Sigmoid colon (tissue), 6 donors: ENCODE measurements at regions not wholly inside any gene's neighbourhood (a gene's known extent, or its start where the extent isn't known, plus 50 kb on each side); places are given as distances from the start of the nearest gene placed in this dataset.

Experiments
- DNase-seq: peaks from one replicate; pipeline ENCODE4 v3.0.0-alpha.2; 2019
- H3K27ac ChIP-seq, 4 donors: fragments of 200-600 bp; sonication (generic); one replicate each; pipeline ENCODE4 v1.5.1; 2016 to 2019; ENCODE audit warnings: mild to moderate bottlenecking in 1 of 4
- H3K27me3 ChIP-seq, 3 donors: fragments of 200-600 bp; sonication (generic); one replicate each; pipeline ENCODE4 v1.5.1; 2019; ENCODE audit warnings: mild to moderate bottlenecking in 1 of 3
- H3K36me3 ChIP-seq, 4 donors: fragments of 200-600 bp; sonication (generic); one replicate each; pipeline ENCODE4 v1.5.1; 2016 to 2019
- H3K4me1 ChIP-seq, 4 donors: fragments of 200-600 bp; sonication (generic); one replicate each; pipeline ENCODE4 v1.5.1; 2017 to 2019
- H3K4me3 ChIP-seq, 4 donors: fragments of 200-600 bp; sonication (generic); one replicate each; pipeline ENCODE4 v1.5.1; 2017 to 2019; ENCODE audit warnings: mild to moderate bottlenecking in 2 of 4, moderate library complexity in 1 of 4
- H3K9me3 ChIP-seq, 4 donors: fragments of 200-600 bp in 3 of 4; sonication (generic) in 3 of 4; one replicate each; pipeline versions ENCODE4 v1.5.1 to v1.6.1; 2013 to 2019
- CTCF ChIP-seq, 4 experiments: fragments of 450-650 bp in 3 of 4; fragments of 200-600 bp in 1 of 4; IDR thresholded peaks; one replicate each; pipeline ENCODE4 v1.5.1; 2016 to 2019; ENCODE audit warnings: antibody characterized with exemption in 4 of 4, mild to moderate bottlenecking in 3 of 4, moderate library complexity in 2 of 4
- EP300 ChIP-seq, 4 donors: sonication (generic); formaldehyde crosslinking; IDR thresholded peaks; one replicate each; pipeline ENCODE4 v1.6.1; 2017; ENCODE audit warnings: antibody characterized with exemption in 4 of 4
- POLR2A ChIP-seq, 2 donors: fragments of 450-650 bp; IDR thresholded peaks; one replicate each; pipeline ENCODE4 v1.6.1; 2016; ENCODE audit warnings: antibody characterized with exemption in 2 of 2, mild to moderate bottlenecking in 2 of 2, moderate library complexity in 2 of 2
- POLR2AphosphoS5 ChIP-seq, 4 donors: sonication (generic); formaldehyde crosslinking; IDR thresholded peaks; one replicate each; pipeline ENCODE4 v1.6.1; 2017; ENCODE audit warnings: antibody characterized with exemption in 4 of 4
- WGBS, 2 donors: extraction: QIAGEN DNeasy Blood & Tissue Kit; methylation state at CpG; one replicate each; pipeline ENCODE4 v1.1.7; 2013; 5-methylcytosine and 5-hydroxymethylcytosine counted together
- intact Hi-C: fragments of 100-400 bp; cut with DNase I; formaldehyde crosslinking; loops from one replicate; pipeline ENCODE4 v1.15.1; 2023
- donor health status: healthy with polysubstance abuse.
- donor health status: healthy.

- Histone ChIP-seq H3K4me3 (no peak overlapping the region), H3K36me3 (no peaks in the 10 kb centered on the region), H3K4me1 (peaks cover 0 to 22% (median 19%) of the 10 kb centered on the region in 4 donors), H3K27me3 (no peaks in the 10 kb centered on the region), H3K27ac (no peak overlapping the region), H3K9me3 (no peaks in the 10 kb centered on the region)
- DNase-seq: no peak
- 89 to 92% methylated on average over 7 of the region's 7 CpGs for WGBS, 2 donors
- TF ChIP-seq CTCF (IDR thresholded peaks at IDR 0.05): no peak
- TF ChIP-seq POLR2A (IDR thresholded peaks at IDR 0.05): no peak
- TF ChIP-seq EP300 (IDR thresholded peaks at IDR 0.05): no peak
- no peak for TF ChIP-seq POLR2AphosphoS5 (IDR thresholded peaks at IDR 0.05)
- intact Hi-C loops: no loop called here
Observed at GRCh38 chr7:15920953-15921352, 234.5 kb upstream of the MEOX2 start.

GRCh38 chr7:15916681-15917380 is 230.3 kb upstream of the MEOX2 start:
- H3K4me1 ChIP-seq: peaks cover 0 to 30% (median 22%) of the 10 kb centered on the region in 4 donors
- no peak for DNase-seq
- WGBS, 2 donors: 62 to 65% methylated on average over 4 of the region's 4 CpGs
- H3K27me3 ChIP-seq: no peaks in the 10 kb centered on the region
- no peaks in the 10 kb centered on the region for H3K9me3 ChIP-seq
- H3K36me3 ChIP-seq: no peaks in the 10 kb centered on the region
- TF ChIP-seq CTCF (IDR thresholded peaks at IDR 0.05) (no peak), POLR2A (IDR thresholded peaks at IDR 0.05) (no peak), EP300 (IDR thresholded peaks at IDR 0.05) (no peak), POLR2AphosphoS5 (IDR thresholded peaks at IDR 0.05) (peak in 2 of 4 donors; percentile 52)
- H3K27ac ChIP-seq: peak overlapping the region; percentile 55 to 61 (median 58)
- H3K4me3 ChIP-seq: no peak overlapping the region
- intact Hi-C loops: no loop called here

- intact Hi-C loops: no loop called here
- Histone ChIP-seq H3K27me3 (no peaks in the 10 kb centered on the region), H3K4me3 (no peak overlapping the region), H3K4me1 (peaks cover 0 to 30% (median 22%) of the 10 kb centered on the region in 4 donors), H3K36me3 (no peaks in the 10 kb centered on the region), H3K9me3 (no peaks in the 10 kb centered on the region), H3K27ac (peak overlapping the region in 3 of 4 donors; percentile 58 to 61 (median 59))
- TF ChIP-seq POLR2A (IDR thresholded peaks at IDR 0.05): no peak
- TF ChIP-seq CTCF (IDR thresholded peaks at IDR 0.05): no peak
- no peak for TF ChIP-seq EP300 (IDR thresholded peaks at IDR 0.05)
- no peak for TF ChIP-seq POLR2AphosphoS5 (IDR thresholded peaks at IDR 0.05)
- WGBS, 2 donors: 85% methylated on average over 6 of the region's 6 CpGs
- DNase-seq: no peak
Observed at GRCh38 chr7:15915686-15916293, 229.3 kb upstream of the MEOX2 start.

GRCh38 chr7:15914611-15915010 is 228.1 kb upstream of the MEOX2 start:
- intact Hi-C loops: no loop called here
- Histone ChIP-seq H3K4me3 (no peak overlapping the region), H3K36me3 (no peaks in the 10 kb centered on the region)

More at GRCh38 chr7:15914611-15915010, 228.1 kb upstream of the MEOX2 start:
- Histone ChIP-seq H3K9me3 (no peaks in the 10 kb centered on the region), H3K27ac (no peak overlapping the region), H3K4me1 (peaks cover 0 to 30% (median 22%) of the 10 kb centered on the region in 4 donors), H3K27me3 (no peaks in the 10 kb centered on the region)
- no peak for DNase-seq
- WGBS, 2 donors: 83 to 87% methylated on average over 2 of the region's 2 CpGs
- no peak for TF ChIP-seq POLR2AphosphoS5 (IDR thresholded peaks at IDR 0.05)
- TF ChIP-seq POLR2A (IDR thresholded peaks at IDR 0.05): no peak
- TF ChIP-seq CTCF (IDR thresholded peaks at IDR 0.05): no peak
